ENCODE measurements at regions not wholly inside any gene's neighbourhood (a gene's known extent, or its start where the extent isn't known, plus 50 kb on each side); places are given as distances from the start of the nearest gene placed in this dataset.

GRCh38 chr18:34521040-34521439, 189.1 kb upstream of the DTNA start:
- H3K4me3 ChIP-seq (ENCODE audit: low read depth, low read length, poor library complexity, severe bottlenecking) = no peak overlapping the region
- no peaks in the 10 kb centered on the region for H3K9me3 ChIP-seq (ENCODE audit: low read length)
- no peak overlapping the region for H3K4me2 ChIP-seq (ENCODE audit: low read length)
- H3K9ac ChIP-seq (ENCODE audit: low read length) = no peak overlapping the region
- H3K4me1 ChIP-seq (ENCODE audit: insufficient read depth, low read length, severe bottlenecking) = no peaks in the 10 kb centered on the region
- no peaks in the 10 kb centered on the region for H4K20me1 ChIP-seq (ENCODE audit: insufficient read depth, low read length)
- H3K9me2 ChIP-seq (ENCODE audit: low read depth, low read length) = no peaks in the 10 kb centered on the region
- H3F3A ChIP-seq (ENCODE audit: insufficient read depth, low read length) = no peaks in the 10 kb centered on the region
- H3K27me3 ChIP-seq (ENCODE audit: insufficient read depth, low read length) = no peaks in the 10 kb centered on the region
- no peak overlapping the region for H3K27ac ChIP-seq (ENCODE audit: low read depth, low read length, poor library complexity, severe bottlenecking)
- no peak overlapping the region for H2AFZ ChIP-seq (ENCODE audit: low read length)
- no peaks in the 10 kb centered on the region for H3K79me2 ChIP-seq (ENCODE audit: insufficient read depth, low read length)
- H3K36me3 ChIP-seq (ENCODE audit: insufficient read depth, low read length) = no peaks in the 10 kb centered on the region
- TF ChIP-seq CTCF (IDR thresholded peaks at IDR 0.05; ENCODE audit: low read length) (no peak), EZH2 (IDR thresholded peaks at IDR 0.05; ENCODE audit: borderline replicate concordance, low read length) (no peak)

- Histone ChIP-seq H3K4me3 (ENCODE audit: low read depth, low read length, poor library complexity, severe bottlenecking) (no peak overlapping the region), H4K20me1 (ENCODE audit: insufficient read depth, low read length) (no peaks in the 10 kb centered on the region), H3K9me3 (ENCODE audit: low read length) (no peaks in the 10 kb centered on the region), H3K27ac (ENCODE audit: low read depth, low read length, poor library complexity, severe bottlenecking) (no peak overlapping the region), H3K4me2 (ENCODE audit: low read length) (no peak overlapping the region), H3K9ac (ENCODE audit: low read length) (no peak overlapping the region), H3F3A (ENCODE audit: insufficient read depth, low read length) (no peaks in the 10 kb centered on the region), H3K4me1 (ENCODE audit: insufficient read depth, low read length, severe bottlenecking) (no peaks in the 10 kb centered on the region), H3K36me3 (ENCODE audit: insufficient read depth, low read length) (no peaks in the 10 kb centered on the region), H3K79me2 (ENCODE audit: insufficient read depth, low read length) (no peaks in the 10 kb centered on the region), H2AFZ (ENCODE audit: low read length) (no peak overlapping the region), H3K27me3 (ENCODE audit: insufficient read depth, low read length) (no peaks in the 10 kb centered on the region), H3K9me2 (ENCODE audit: low read depth, low read length) (no peaks in the 10 kb centered on the region)
- TF ChIP-seq EZH2 (IDR thresholded peaks at IDR 0.05; ENCODE audit: borderline replicate concordance, low read length) (no peak), CTCF (IDR thresholded peaks at IDR 0.05; ENCODE audit: low read length) (no peak)
These were observed 187.5 kb upstream of the DTNA start for GRCh38 chr18:34522603-34523002.

- H3K4me1 ChIP-seq (ENCODE audit: insufficient read depth, low read length, severe bottlenecking) = no peaks in the 10 kb centered on the region
- no peaks in the 10 kb centered on the region for H3K27me3 ChIP-seq (ENCODE audit: insufficient read depth, low read length)
- H3K27ac ChIP-seq (ENCODE audit: low read depth, low read length, poor library complexity, severe bottlenecking) = no peak overlapping the region
- H3K36me3 ChIP-seq (ENCODE audit: insufficient read depth, low read length) = no peaks in the 10 kb centered on the region
- no peaks in the 10 kb centered on the region for H3K9me2 ChIP-seq (ENCODE audit: low read depth, low read length)
- H3K4me2 ChIP-seq (ENCODE audit: low read length) = no peak overlapping the region
- no peaks in the 10 kb centered on the region for H3K79me2 ChIP-seq (ENCODE audit: insufficient read depth, low read length)
- H3F3A ChIP-seq (ENCODE audit: insufficient read depth, low read length) = no peaks in the 10 kb centered on the region
- H2AFZ ChIP-seq (ENCODE audit: low read length) = no peak overlapping the region
- no peaks in the 10 kb centered on the region for H4K20me1 ChIP-seq (ENCODE audit: insufficient read depth, low read length)
- H3K4me3 ChIP-seq (ENCODE audit: low read depth, low read length, poor library complexity, severe bottlenecking) = no peak overlapping the region
- TF ChIP-seq EZH2 (IDR thresholded peaks at IDR 0.05; ENCODE audit: borderline replicate concordance, low read length) = no peak
- TF ChIP-seq CTCF (IDR thresholded peaks at IDR 0.05; ENCODE audit: low read length) = no peak
- no peaks in the 10 kb centered on the region for H3K9me3 ChIP-seq (ENCODE audit: low read length)
- no peak overlapping the region for H3K9ac ChIP-seq (ENCODE audit: low read length)
These were observed 184.9 kb upstream of the DTNA start for GRCh38 chr18:34525244-34525643.
